Dedifferentiated amniotic fluid mesenchymal stem cell (primary cell): ENCODE measurements at regions not wholly inside any gene's neighbourhood (a gene's known extent, or its start where the extent isn't known, plus 50 kb on each side); places are given as distances from the start of the nearest gene placed in this dataset.
"Not testable (repeated sequence)": the region's sequence is repeated elsewhere in the genome, so short reads cannot be mapped to it uniquely, and the experiment has no call there.

Experiments used
- DNase-seq: peaks from one replicate; pipeline ENCODE4 v3.0.0-alpha.2; 2016; ENCODE audit errors: extremely low spot score

- no peak for DNase-seq
Measured at GRCh38 chr6:11890849-11891248, 112.2 kb upstream of the ADTRP start.

- DNase-seq, result no peak
Measured at GRCh38 chr6:11890209-11890608, 111.6 kb upstream of the ADTRP start.

GRCh38 chr6:11889572-11889971 is 111.0 kb upstream of the ADTRP start:
- DNase-seq, result no peak

- no peak for DNase-seq
Measured at GRCh38 chr6:11888727-11889126, 110.1 kb upstream of the ADTRP start.

- DNase-seq, result no peak
Measured at GRCh38 chr6:11885159-11885558, 106.6 kb upstream of the ADTRP start.

GRCh38 chr6:11883471-11883870 is 104.9 kb upstream of the ADTRP start:
- not testable (repeated sequence) for DNase-seq

GRCh38 chr6:11880156-11880555 is 101.6 kb upstream of the ADTRP start:
- not testable (repeated sequence) for DNase-seq

GRCh38 chr6:11878735-11879134 is 100.1 kb upstream of the ADTRP start:
- no peak for DNase-seq

GRCh38 chr6:11878029-11878428 is 99.4 kb upstream of the ADTRP start:
- no peak for DNase-seq

- no peak for DNase-seq
Measured at GRCh38 chr6:11876934-11877433, 98.4 kb upstream of the ADTRP start.

GRCh38 chr6:11875325-11876109 is 96.9 kb upstream of the ADTRP start:
- DNase-seq, result no peak

GRCh38 chr6:11869672-11870340 is 91.2 kb upstream of the ADTRP start:
- DNase-seq, result peak; percentile 48

GRCh38 chr6:11868392-11868791 is 89.8 kb upstream of the ADTRP start:
- no peak for DNase-seq

- DNase-seq, result no peak
Measured at GRCh38 chr6:11865680-11866300, 87.2 kb upstream of the ADTRP start.

GRCh38 chr6:11858439-11858838 is 79.8 kb upstream of the ADTRP start:
- DNase-seq, result no peak

- no peak for DNase-seq
Measured at GRCh38 chr6:11855743-11856142, 77.1 kb upstream of the ADTRP start.

- DNase-seq, result no peak
Measured at GRCh38 chr6:11854408-11855165, 76.0 kb upstream of the ADTRP start.

- no peak for DNase-seq
Measured at GRCh38 chr6:11853678-11854407, 75.2 kb upstream of the ADTRP start.

- no peak for DNase-seq
Measured at GRCh38 chr6:11852061-11852651, 73.6 kb upstream of the ADTRP start.

- no peak for DNase-seq
Measured at GRCh38 chr6:11851387-11851786, 72.8 kb upstream of the ADTRP start.
